ENCODE measurements at regions not wholly inside any gene's neighbourhood (a gene's known extent, or its start where the extent isn't known, plus 50 kb on each side); places are given as distances from the start of the nearest gene placed in this dataset.

DNA sequence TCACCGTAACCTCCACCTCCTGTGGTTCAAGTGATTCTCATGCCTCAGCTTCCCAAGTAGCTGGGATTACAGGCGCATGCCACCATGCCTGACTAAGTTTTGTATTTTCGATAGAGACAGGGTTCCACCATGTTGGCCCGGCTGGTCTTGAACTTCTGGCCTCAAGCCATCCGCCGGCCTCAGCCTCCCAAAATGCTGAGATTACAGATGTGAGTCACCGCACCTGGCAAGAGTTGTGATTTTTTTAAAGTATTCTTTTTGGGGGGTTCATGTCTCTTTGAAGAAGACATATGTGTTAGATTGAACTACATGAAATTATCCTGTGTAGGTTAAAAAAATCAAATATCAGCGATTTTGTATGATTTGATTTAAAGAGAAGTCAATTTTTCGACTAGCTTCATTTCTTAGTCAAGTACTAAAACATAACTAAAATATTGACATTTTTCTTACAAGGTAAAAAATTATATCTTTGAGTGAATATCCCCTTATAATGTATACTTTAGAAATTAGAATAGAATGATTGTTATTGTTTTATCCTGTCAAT, 60.3 kb upstream of the ANTXR2 start:
- no peak for TF ChIP-seq POLR2A (IDR thresholded peaks at IDR 0.05)
- TF ChIP-seq, protein P1, sequence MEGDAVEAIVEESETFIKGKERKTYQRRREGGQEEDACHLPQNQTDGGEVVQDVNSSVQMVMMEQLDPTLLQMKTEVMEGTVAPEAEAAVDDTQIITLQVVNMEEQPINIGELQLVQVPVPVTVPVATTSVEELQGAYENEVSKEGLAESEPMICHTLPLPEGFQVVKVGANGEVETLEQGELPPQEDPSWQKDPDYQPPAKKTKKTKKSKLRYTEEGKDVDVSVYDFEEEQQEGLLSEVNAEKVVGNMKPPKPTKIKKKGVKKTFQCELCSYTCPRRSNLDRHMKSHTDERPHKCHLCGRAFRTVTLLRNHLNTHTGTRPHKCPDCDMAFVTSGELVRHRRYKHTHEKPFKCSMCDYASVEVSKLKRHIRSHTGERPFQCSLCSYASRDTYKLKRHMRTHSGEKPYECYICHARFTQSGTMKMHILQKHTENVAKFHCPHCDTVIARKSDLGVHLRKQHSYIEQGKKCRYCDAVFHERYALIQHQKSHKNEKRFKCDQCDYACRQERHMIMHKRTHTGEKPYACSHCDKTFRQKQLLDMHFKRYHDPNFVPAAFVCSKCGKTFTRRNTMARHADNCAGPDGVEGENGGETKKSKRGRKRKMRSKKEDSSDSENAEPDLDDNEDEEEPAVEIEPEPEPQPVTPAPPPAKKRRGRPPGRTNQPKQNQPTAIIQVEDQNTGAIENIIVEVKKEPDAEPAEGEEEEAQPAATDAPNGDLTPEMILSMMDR (IDR thresholded peaks at IDR 0.05), result no peak
